HepG2 (cell line): ENCODE measurements at regions not wholly inside any gene's neighbourhood (a gene's known extent, or its start where the extent isn't known, plus 50 kb on each side); places are given as distances from the start of the nearest gene placed in this dataset.
A peak's percentile ranks its signal among the peaks of the same experiment; 100 is the strongest.

Experiments used
- ATAC-seq: fragments of 200-7000 bp; cut with Tn5 transposase; 3 replicates; pipeline ENCODE4 v1.9.1; 2020; ENCODE audit warnings: mild to moderate bottlenecking, moderate library complexity
- BruUV-seq: library from RNA; stranded (reverse); fragments of 400-500 nt; replicated peaks from 2 replicates; lab custom pipeline; 2021; lab: Mats Ljungman, UMichigan
- CTCF ChIA-PET: fragments of 300-600 bp; formaldehyde crosslinking; extraction: SDS; loops from one replicate; lab custom pipeline; 2021; ENCODE audit warnings: low total read pairs, inconsistent platforms, low intra/inter-chr PET ratio; lab: Yijun Ruan, JAX
- POLR2A ChIA-PET: fragments of 350-600 bp; sonication (Branson Sonifier 250); formaldehyde crosslinking; loops from one replicate; lab custom pipeline; 2020; ENCODE audit warnings: antibody characterized with exemption, inconsistent platforms; lab: Yijun Ruan, JAX
- DNase-seq: peaks from one replicate; pipeline ENCODE4 v3.0.0-alpha.2; 2015; ENCODE audit warnings: low spot score
- FAIRE-seq: peaks from 3 replicates; lab custom pipeline; 2011; peaks lifted over from hg19 to GRCh38; lab: Jason Lieb, UNC
- H2AFZ ChIP-seq: one replicate; pipeline ENCODE4 v1.6.1; 2011; ENCODE audit warnings: low read length, inconsistent platforms
- H3K27ac ChIP-seq: fragments of 300-600 bp; 3 replicates; pipeline ENCODE4 v1.8.0; 2011; ENCODE audit warnings: mixed run types, mild to moderate bottlenecking, mixed read lengths, low read length, inconsistent platforms; ENCODE audit not compliant: insufficient read depth; ENCODE audit errors: extremely low read length
- H3K27me3 ChIP-seq, 2 experiments: fragments of 200-600 bp in 1 of 2; 2 replicates in 1 of 2; 3 replicates in 1 of 2; pipeline versions ENCODE4 v1.6.0 to v1.8.0; 2011; ENCODE audit warnings: low read length in 2 of 2, mild to moderate bottlenecking in 2 of 2, moderate library complexity in 2 of 2, inconsistent platforms in 1 of 2; ENCODE audit not compliant: insufficient read depth in 2 of 2, control insufficient read depth in 1 of 2
- H3K36me3 ChIP-seq, 2 experiments: fragments of 200-600 bp in 1 of 2; replicated peaks in 1 of 2; 2 replicates in 1 of 2; 3 replicates in 1 of 2; pipeline versions ENCODE4 v1.5.1 to v1.8.0; 2011; ENCODE audit warnings: low read length in 2 of 2, inconsistent platforms in 1 of 2; ENCODE audit not compliant: insufficient read depth in 2 of 2, control insufficient read depth in 1 of 2
- H3K4me1 ChIP-seq: 2 replicates; pipeline ENCODE4 v1.5.1; 2012; ENCODE audit warnings: low read length, inconsistent platforms; ENCODE audit not compliant: insufficient read depth
- H3K4me2 ChIP-seq: 2 replicates; pipeline ENCODE4 v1.6.0; 2011; ENCODE audit warnings: low read depth, low read length, inconsistent platforms
- H3K4me3 ChIP-seq, 3 experiments: fragments of 200-600 bp in 1 of 3; sonication (generic), shearing (Covaris generic) in 1 of 3; replicated peaks in 1 of 3; 2 replicates each; pipeline ENCODE4 v1.5.1; 2011 to 2016; ENCODE audit warnings: low read length in 3 of 3, inconsistent platforms in 2 of 3, low read depth in 2 of 3, mild to moderate bottlenecking in 2 of 3, control low read depth in 1 of 3, mixed read lengths in 1 of 3; ENCODE audit not compliant: insufficient read depth in 1 of 3
- H3K79me2 ChIP-seq: one replicate; pipeline ENCODE4 v1.6.1; 2011; ENCODE audit warnings: low read length, inconsistent platforms; ENCODE audit not compliant: insufficient read depth
- H3K9ac ChIP-seq: 2 replicates; pipeline ENCODE4 v1.6.0; 2011; ENCODE audit warnings: mild to moderate bottlenecking, low read depth, low read length, inconsistent platforms; ENCODE audit not compliant: insufficient read depth
- H3K9me3 ChIP-seq: 2 replicates; pipeline ENCODE4 v1.5.1; 2012; ENCODE audit warnings: mild to moderate bottlenecking, low read length
- H4K20me1 ChIP-seq: 2 replicates; pipeline ENCODE4 v1.6.0; 2011; ENCODE audit warnings: inconsistent platforms, mild to moderate bottlenecking, low read length, moderate library complexity; ENCODE audit not compliant: insufficient read depth
- CREM ChIP-seq, 2 experiments: sonication (generic) in 1 of 2; formaldehyde crosslinking in 1 of 2; IDR thresholded peaks; 2 replicates each; pipeline versions ENCODE4 v1.4.0 to v1.6.1; 2016 to 2020; ENCODE audit warnings: antibody characterized with exemption in 1 of 2, mild to moderate bottlenecking in 1 of 2, missing genetic modification reagents in 1 of 2
- ELF3 ChIP-seq: IDR thresholded peaks from 2 replicates; pipeline ENCODE4 v1.6.1; 2016; ENCODE audit warnings: missing genetic modification reagents, missing compliant biosample characterization
- HDAC1 ChIP-seq: sonication (generic); formaldehyde crosslinking; IDR thresholded peaks from 2 replicates; pipeline ENCODE4 v1.5.1; 2020; ENCODE audit warnings: mild to moderate bottlenecking, missing genetic modification reagents
- HMGXB4 ChIP-seq, 2 experiments: sonication (generic) in 1 of 2; formaldehyde crosslinking in 1 of 2; IDR thresholded peaks; 2 replicates each; pipeline versions ENCODE4 v1.4.0 to v1.6.1; 2018 to 2020; ENCODE audit warnings: missing genetic modification reagents in 2 of 2, borderline replicate concordance in 1 of 2, low read depth in 1 of 2, mild to moderate bottlenecking in 1 of 2, missing biosample characterization in 1 of 2
- HOXA7 ChIP-seq: sonication (generic); formaldehyde crosslinking; IDR thresholded peaks from 2 replicates; pipeline ENCODE4 v1.8.1; 2022; ENCODE audit warnings: mild to moderate bottlenecking, missing genetic modification reagents, moderate library complexity
- KDM3A ChIP-seq: IDR thresholded peaks from 2 replicates; pipeline ENCODE4 v1.6.1; 2018; ENCODE audit warnings: low read depth, missing compliant biosample characterization
- MXD4 ChIP-seq: IDR thresholded peaks from 2 replicates; pipeline ENCODE4 v1.6.1; 2016; ENCODE audit warnings: mild to moderate bottlenecking, missing biosample characterization, missing genetic modification reagents
- NR2F6 ChIP-seq, 2 experiments: IDR thresholded peaks; 2 replicates each; pipeline ENCODE4 v1.6.1; 2016; ENCODE audit warnings: antibody characterized with exemption in 1 of 2, mild to moderate bottlenecking in 1 of 2
- RXRB ChIP-seq: IDR thresholded peaks from 2 replicates; pipeline ENCODE4 v1.6.1; 2016; ENCODE audit warnings: borderline replicate concordance, missing genetic modification reagents, missing compliant biosample characterization
- SMC3 ChIP-seq: IDR thresholded peaks from 2 replicates; pipeline ENCODE4 v1.6.1; 2011; ENCODE audit warnings: low read length, improper control_type of control experiment
- SOX6 ChIP-seq, 2 experiments: fragments of 450-650 bp in 1 of 2; sonication (generic) in 1 of 2; formaldehyde crosslinking in 1 of 2; IDR thresholded peaks; 2 replicates each; pipeline versions ENCODE4 v1.4.0 to v1.6.1; 2017 to 2020; ENCODE audit warnings: antibody characterized with exemption in 1 of 2, mild to moderate bottlenecking in 1 of 2, missing genetic modification reagents in 1 of 2
- SP4 ChIP-seq: sonication (generic); formaldehyde crosslinking; IDR thresholded peaks from 2 replicates; pipeline ENCODE4 v1.8.1; 2023; ENCODE audit warnings: mild to moderate bottlenecking, missing genetic modification reagents
- STAG1 ChIP-seq: sonication (generic); formaldehyde crosslinking; IDR thresholded peaks from 2 replicates; pipeline ENCODE4 v1.4.0; 2020; ENCODE audit warnings: missing genetic modification reagents
- TAF15 ChIP-seq: fragments of 200-400 bp; formaldehyde crosslinking; IDR thresholded peaks from one replicate; pipeline ENCODE4 v1.6.1; 2018; ENCODE audit warnings: mild to moderate bottlenecking, low read depth, low read length; ENCODE audit not compliant: poor library complexity, severe bottlenecking
- THAP11 ChIP-seq: IDR thresholded peaks from 2 replicates; pipeline ENCODE4 v1.6.1; 2016; ENCODE audit warnings: missing biosample characterization, missing genetic modification reagents
- ZNF136 ChIP-seq: sonication (generic); formaldehyde crosslinking; IDR thresholded peaks from 2 replicates; pipeline ENCODE4 v1.8.1; 2022; ENCODE audit warnings: low read depth, mild to moderate bottlenecking, moderate library complexity, missing genetic modification reagents
- ZNF510 ChIP-seq: sonication (generic); formaldehyde crosslinking; IDR thresholded peaks from 2 replicates; pipeline ENCODE4 v1.4.0; 2020; ENCODE audit warnings: low read depth, mild to moderate bottlenecking, missing genetic modification reagents
- ZNF605 ChIP-seq: sonication (generic); formaldehyde crosslinking; IDR thresholded peaks from 2 replicates; pipeline ENCODE4 v1.8.0; 2022; ENCODE audit warnings: mild to moderate bottlenecking, missing genetic modification reagents
- ZNF720 ChIP-seq: sonication (generic); formaldehyde crosslinking; IDR thresholded peaks from 2 replicates; pipeline ENCODE4 v1.4.0; 2020; ENCODE audit warnings: missing genetic modification reagents
- WGBS: methylation state at CpG from one replicate; pipeline ENCODE4 v1.1.6; 2017; ENCODE audit warnings: low lambda C conversion rate; 5-methylcytosine and 5-hydroxymethylcytosine counted together
- in situ Hi-C: cut with HindIII; loops from 2 replicates; pipeline ENCODE4 v1.10.0; 2017; ENCODE audit warnings: low pct_unique_long_range_greater_than_20kb; ENCODE audit not compliant: extremely low pct_ligation_motif_present
- intact Hi-C: fragments of 100-400 bp; cut with micrococcal nuclease; formaldehyde crosslinking; loops from one replicate; pipeline ENCODE4 v1.10.0; 2022; ENCODE audit not compliant: unreplicated experiment

- ATAC-seq (peak; percentile 90), DNase-seq (peak; percentile 57), FAIRE-seq (peak; percentile 90)
- H3K9me3 ChIP-seq, result no peaks in the 10 kb centered on the region
- in situ Hi-C loops, result no loop called here
- peak overlapping the region; percentile 3 to 67 (median 11); a peak in 4 of 6 replicates for H3K4me3 ChIP-seq
- no peak overlapping the region for H2AFZ ChIP-seq
- no peak overlapping the region for H3K9ac ChIP-seq
- intact Hi-C loops, result loop anchor here (1.0 to 10.0 kb wide), 5 partner anchors 54 to 478 kb away; partner anchors contain the start of genes ATRNL1, FHIP2A and TRUB1
- H3K27me3 ChIP-seq, result no peaks in the 10 kb centered on the region; a peak in 1 of 5 replicates
- 14% methylated on average over 20 of the region's 20 CpGs for WGBS
- ChIA-PET CTCF (interaction anchor here (2.0 kb wide), 1 partner anchor 253 kb away, joined by 30 read pairs; no protein-coding TSS in a partner anchor), POLR2A (interaction anchor here (1.8 kb wide), 1 partner anchor 61 kb away, joined by 8 read pairs; the partner anchor contains the start of gene TRUB1)
- H3K36me3 ChIP-seq, result no peaks in the 10 kb centered on the region
- peaks cover 23% of the 10 kb centered on the region for H3K4me1 ChIP-seq
- no peaks in the 10 kb centered on the region for H3K79me2 ChIP-seq
- no peak overlapping the region for H3K27ac ChIP-seq
- H4K20me1 ChIP-seq, result no peaks in the 10 kb centered on the region
- peak overlapping the region; percentile 71 for H3K4me2 ChIP-seq
- no TSS peak for BruUV-seq
- TF ChIP-seq HDAC1 (CRISPR knock-in tag) (0 out of 2 replicates have a peak, but pooled peaks have one; percentile 31), HOXA7 (CRISPR knock-in tag) (no peak), ZNF510 (CRISPR knock-in tag) (no peak), SMC3 (peak; percentile 80), ELF3 (CRISPR knock-in tag) (0 out of 2 replicates have a peak, but pooled peaks have one; percentile 12), SOX6 (IDR thresholded peaks at IDR 0.05) (no peak), SOX6 (CRISPR knock-in tag; IDR thresholded peaks at IDR 0.05) (0 out of 2 replicates have a peak, but pooled peaks have one; percentile 25), CREM (IDR thresholded peaks at IDR 0.05) (no peak), CREM (CRISPR knock-in tag; IDR thresholded peaks at IDR 0.05) (no peak), SP4 (CRISPR knock-in tag) (no peak), ZNF720 (CRISPR knock-in tag) (no peak), THAP11 (peak; percentile 49; the same call in 1 of the 2 replicates), ZNF136 (CRISPR knock-in tag) (no peak), KDM3A (CRISPR knock-in tag) (0 out of 2 replicates have a peak, but pooled peaks have one; percentile 31), HMGXB4 (CRISPR knock-in tag; IDR thresholded peaks at IDR 0.05; ENCODE audit: borderline replicate concordance in 1 of 2, low read depth in 1 of 2) (peak; percentile 38 to 75; a peak in 2 of 4 replicates), ZNF605 (CRISPR knock-in tag) (peak; percentile 52; the same call in 1 of the 2 replicates), TAF15 (no peak), NR2F6 (IDR thresholded peaks at IDR 0.05) (no peak), NR2F6 (CRISPR knock-in tag; IDR thresholded peaks at IDR 0.05) (peak; percentile 19; the same call in 1 of the 2 replicates), MXD4 (CRISPR knock-in tag) (0 out of 2 replicates have a peak, but pooled peaks have one; percentile 31), STAG1 (CRISPR knock-in tag) (peak; percentile 88), RXRB (CRISPR knock-in tag) (0 out of 2 replicates have a peak, but pooled peaks have one; percentile 40)
Observed at GRCh38 chr10:114876602-114877300, 55.2 kb downstream of the FHIP2A start.
